ENCODE measurements at regions not wholly inside any gene's neighbourhood (a gene's known extent, or its start where the extent isn't known, plus 50 kb on each side); places are given as distances from the start of the nearest gene placed in this dataset.

- no peak for TF ChIP-seq ETS1 (IDR thresholded peaks at IDR 0.05)
- TF ChIP-seq EZH2 (IDR thresholded peaks at IDR 0.05; ENCODE audit: low read depth, unreplicated experiment): no peak
- no peak for TF ChIP-seq ZNF331 (CRISPR knock-in tag; IDR thresholded peaks at IDR 0.05; ENCODE audit: low read depth)
- TF ChIP-seq STAT1 (IDR thresholded peaks at IDR 0.05; ENCODE audit: unreplicated experiment): no peak
- TF ChIP-seq EZH2phosphoT487 (IDR thresholded peaks at IDR 0.05; ENCODE audit: unreplicated experiment): no peak
- no peak for TF ChIP-seq REST (IDR thresholded peaks at IDR 0.05; ENCODE audit: unreplicated experiment)
- no peak for TF ChIP-seq CTCF (conservative IDR thresholded peaks at IDR 0.05; ENCODE audit: low read depth in 2 of 2)
- TF ChIP-seq JUNB (IDR thresholded peaks at IDR 0.05; ENCODE audit: unreplicated experiment): no peak
- no peak for TF ChIP-seq CREB1 (CRISPR knock-in tag; IDR thresholded peaks at IDR 0.05; ENCODE audit: low read depth)
These were observed 221.2 kb downstream of the DMRT2 start (continued) for GRCh38 chr9:1271367-1271766.

- Mint-ChIP-seq H3K27ac (peak overlapping the region; percentile 4; the same call in 1 of the 2 replicates), H3K4me3 (no peak overlapping the region), H3K27me3 (ENCODE audit: insufficient read depth, low read depth, poor library complexity) (peaks cover 5% of the 10 kb centered on the region), H3K9me3 (no peaks in the 10 kb centered on the region), H3K4me1 (peaks cover 21% of the 10 kb centered on the region), H3K36me3 (ENCODE audit: low read depth) (no peaks in the 10 kb centered on the region)
- Histone ChIP-seq H3K4me1 (ENCODE audit: insufficient read depth) (no peaks in the 10 kb centered on the region; the same call in 1 of the 2 replicates), H2AFZ (no peak overlapping the region), H4K20me1 (replicated peaks; ENCODE audit: insufficient read depth) (no peaks in the 10 kb centered on the region), H3K79me2 (replicated peaks; ENCODE audit: insufficient read depth) (no peaks in the 10 kb centered on the region), H3K36me3 (ENCODE audit: insufficient read depth) (no peaks in the 10 kb centered on the region), H3F3A (replicated peaks; ENCODE audit: low read depth) (no peaks in the 10 kb centered on the region), H3K4me2 (no peak overlapping the region), H3K27ac (ENCODE audit: low read depth) (no peak overlapping the region), H3K9me2 (ENCODE audit: insufficient read depth) (0 out of 2 replicates have a peak, but pooled peaks cover 10% of the 10 kb centered on the region), H3K4me3 (no peak overlapping the region), H3K27me3 (ENCODE audit: insufficient read depth) (no peaks in the 10 kb centered on the region)
- no peak for ATAC-seq
- TF ChIP-seq EZH2phosphoT487 (IDR thresholded peaks at IDR 0.05; ENCODE audit: unreplicated experiment): no peak
- TF ChIP-seq ZNF331 (CRISPR knock-in tag; IDR thresholded peaks at IDR 0.05; ENCODE audit: low read depth): no peak
- no peak for TF ChIP-seq ZNF114 (CRISPR knock-in tag; IDR thresholded peaks at IDR 0.05)
- no peak for TF ChIP-seq REST (IDR thresholded peaks at IDR 0.05; ENCODE audit: unreplicated experiment)
- TF ChIP-seq STAT1 (IDR thresholded peaks at IDR 0.05; ENCODE audit: unreplicated experiment): no peak
- TF ChIP-seq EZH2 (IDR thresholded peaks at IDR 0.05; ENCODE audit: low read depth, unreplicated experiment): no peak
- TF ChIP-seq NANOG (IDR thresholded peaks at IDR 0.05; ENCODE audit: borderline replicate concordance): no peak
- TF ChIP-seq ETS1 (IDR thresholded peaks at IDR 0.05): no peak
- no peak for DNase-seq (ENCODE audit: low spot score)
These were observed 221.6 kb downstream of the DMRT2 start for GRCh38 chr9:1271786-1272185.

All from GM23338 (cell line).